ENCODE measurements at regions not wholly inside any gene's neighbourhood (a gene's known extent, or its start where the extent isn't known, plus 50 kb on each side); places are given as distances from the start of the nearest gene placed in this dataset.

GRCh38 chr5:28903643-28904042 is 1865.3 kb upstream of the CDH9 start:
- Mint-ChIP-seq H3K36me3 (ENCODE audit: low read depth) (no peaks in the 10 kb centered on the region), H3K4me3 (no peak overlapping the region), H3K27ac (no peak overlapping the region), H3K9me3 (peaks cover 35% of the 10 kb centered on the region), H3K27me3 (ENCODE audit: low read depth) (no peaks in the 10 kb centered on the region), H3K4me1 (ENCODE audit: low read depth) (no peaks in the 10 kb centered on the region)
- no peak for DNase-seq (ENCODE audit: low spot score)

- no peaks in the 10 kb centered on the region for H3K4me1 Mint-ChIP-seq (ENCODE audit: low read depth)
- H3K27me3 Mint-ChIP-seq (ENCODE audit: low read depth): no peaks in the 10 kb centered on the region
- no peak for DNase-seq (ENCODE audit: low spot score)
- H3K27ac Mint-ChIP-seq: no peak overlapping the region
- peaks cover 37% of the 10 kb centered on the region for H3K9me3 Mint-ChIP-seq
- H3K36me3 Mint-ChIP-seq (ENCODE audit: low read depth): no peaks in the 10 kb centered on the region
- no peak overlapping the region for H3K4me3 Mint-ChIP-seq
Observed at GRCh38 chr5:28896949-28897348, 1858.6 kb upstream of the CDH9 start.

- Mint-ChIP-seq H3K36me3 (ENCODE audit: low read depth) (no peaks in the 10 kb centered on the region), H3K27ac (no peak overlapping the region), H3K4me1 (ENCODE audit: low read depth) (no peaks in the 10 kb centered on the region), H3K27me3 (ENCODE audit: low read depth) (no peaks in the 10 kb centered on the region), H3K9me3 (peaks cover 52% of the 10 kb centered on the region), H3K4me3 (no peak overlapping the region)
- DNase-seq (ENCODE audit: low spot score): no peak
Observed at GRCh38 chr5:28880936-28881335, 1842.5 kb upstream of the CDH9 start.

GRCh38 chr5:28877050-28877449 is 1838.7 kb upstream of the CDH9 start:
- H3K9me3 Mint-ChIP-seq: peaks cover 47% of the 10 kb centered on the region
- H3K4me1 Mint-ChIP-seq (ENCODE audit: low read depth): no peaks in the 10 kb centered on the region
- DNase-seq (ENCODE audit: low spot score): no peak
- no peak overlapping the region for H3K4me3 Mint-ChIP-seq
- H3K27ac Mint-ChIP-seq: no peak overlapping the region
- H3K36me3 Mint-ChIP-seq (ENCODE audit: low read depth): no peaks in the 10 kb centered on the region
- no peaks in the 10 kb centered on the region for H3K27me3 Mint-ChIP-seq (ENCODE audit: low read depth)

GRCh38 chr5:28864006-28864405 is 1825.6 kb upstream of the CDH9 start:
- H3K36me3 Mint-ChIP-seq (ENCODE audit: low read depth): no peaks in the 10 kb centered on the region
- peaks cover 28% of the 10 kb centered on the region for H3K9me3 Mint-ChIP-seq
- H3K4me1 Mint-ChIP-seq (ENCODE audit: low read depth): no peaks in the 10 kb centered on the region
- no peak overlapping the region for H3K27ac Mint-ChIP-seq
- no peaks in the 10 kb centered on the region for H3K27me3 Mint-ChIP-seq (ENCODE audit: low read depth)
- no peak for DNase-seq (ENCODE audit: low spot score)
- no peak overlapping the region for H3K4me3 Mint-ChIP-seq

GRCh38 chr5:28862860-28863196 is 1824.4 kb upstream of the CDH9 start:
- H3K36me3 Mint-ChIP-seq (ENCODE audit: low read depth): no peaks in the 10 kb centered on the region
- H3K4me3 Mint-ChIP-seq: no peak overlapping the region
- H3K4me1 Mint-ChIP-seq (ENCODE audit: low read depth): no peaks in the 10 kb centered on the region
- no peak overlapping the region for H3K27ac Mint-ChIP-seq
- H3K9me3 Mint-ChIP-seq: peaks cover 36% of the 10 kb centered on the region
- no peak for DNase-seq (ENCODE audit: low spot score)
- H3K27me3 Mint-ChIP-seq (ENCODE audit: low read depth): no peaks in the 10 kb centered on the region

- no peak for DNase-seq (ENCODE audit: low spot score)
- Mint-ChIP-seq H3K4me3 (no peak overlapping the region), H3K9me3 (peaks cover 37% of the 10 kb centered on the region)
Observed at GRCh38 chr5:28862137-28862859, 1823.9 kb upstream of the CDH9 start.

GRCh38 chr5:28855626-28856025 is 1817.2 kb upstream of the CDH9 start:
- no peak for DNase-seq (ENCODE audit: low spot score)
- no peak overlapping the region for H3K27ac Mint-ChIP-seq
- peaks cover 43% of the 10 kb centered on the region for H3K9me3 Mint-ChIP-seq
- no peaks in the 10 kb centered on the region for H3K36me3 Mint-ChIP-seq (ENCODE audit: low read depth)
- H3K4me1 Mint-ChIP-seq (ENCODE audit: low read depth): no peaks in the 10 kb centered on the region
- no peak overlapping the region for H3K4me3 Mint-ChIP-seq
- H3K27me3 Mint-ChIP-seq (ENCODE audit: low read depth): no peaks in the 10 kb centered on the region

More at GRCh38 chr5:28862137-28862859, 1823.9 kb upstream of the CDH9 start:
- H3K27me3 Mint-ChIP-seq (ENCODE audit: low read depth): no peaks in the 10 kb centered on the region
- no peaks in the 10 kb centered on the region for H3K4me1 Mint-ChIP-seq (ENCODE audit: low read depth)
- H3K27ac Mint-ChIP-seq: no peak overlapping the region
- no peaks in the 10 kb centered on the region for H3K36me3 Mint-ChIP-seq (ENCODE audit: low read depth)

GRCh38 chr5:28850320-28850921 is 1812.0 kb upstream of the CDH9 start:
- DNase-seq (ENCODE audit: low spot score): no peak
- Mint-ChIP-seq H3K4me3 (no peak overlapping the region), H3K27ac (no peak overlapping the region), H3K36me3 (ENCODE audit: low read depth) (no peaks in the 10 kb centered on the region), H3K27me3 (ENCODE audit: low read depth) (no peaks in the 10 kb centered on the region), H3K4me1 (ENCODE audit: low read depth) (no peaks in the 10 kb centered on the region), H3K9me3 (peaks cover 30% of the 10 kb centered on the region)

GRCh38 chr5:28831042-28831441 is 1792.7 kb upstream of the CDH9 start:
- H3K9me3 Mint-ChIP-seq: peaks cover 41% of the 10 kb centered on the region
- no peak overlapping the region for H3K27ac Mint-ChIP-seq
- no peaks in the 10 kb centered on the region for H3K36me3 Mint-ChIP-seq (ENCODE audit: low read depth)

GRCh38 chr5:28823231-28823630 is 1784.8 kb upstream of the CDH9 start:
- H3K4me1 Mint-ChIP-seq (ENCODE audit: low read depth): no peaks in the 10 kb centered on the region
- H3K27ac Mint-ChIP-seq: no peak overlapping the region
- no peaks in the 10 kb centered on the region for H3K27me3 Mint-ChIP-seq (ENCODE audit: low read depth)
- no peaks in the 10 kb centered on the region for H3K36me3 Mint-ChIP-seq (ENCODE audit: low read depth)
- DNase-seq (ENCODE audit: low spot score): no peak
- peaks cover 28% of the 10 kb centered on the region for H3K9me3 Mint-ChIP-seq
- no peak overlapping the region for H3K4me3 Mint-ChIP-seq

More at GRCh38 chr5:28831042-28831441, 1792.7 kb upstream of the CDH9 start:
- no peaks in the 10 kb centered on the region for H3K27me3 Mint-ChIP-seq (ENCODE audit: low read depth)
- H3K4me3 Mint-ChIP-seq: no peak overlapping the region
- DNase-seq (ENCODE audit: low spot score): no peak
- no peaks in the 10 kb centered on the region for H3K4me1 Mint-ChIP-seq (ENCODE audit: low read depth)

GRCh38 chr5:28822071-28822470 is 1783.7 kb upstream of the CDH9 start:
- H3K4me3 Mint-ChIP-seq: no peak overlapping the region
- peaks cover 29% of the 10 kb centered on the region for H3K9me3 Mint-ChIP-seq
- H3K27ac Mint-ChIP-seq: no peak overlapping the region
- no peak for DNase-seq (ENCODE audit: low spot score)
- H3K4me1 Mint-ChIP-seq (ENCODE audit: low read depth): no peaks in the 10 kb centered on the region
- no peaks in the 10 kb centered on the region for H3K36me3 Mint-ChIP-seq (ENCODE audit: low read depth)
- no peaks in the 10 kb centered on the region for H3K27me3 Mint-ChIP-seq (ENCODE audit: low read depth)

GRCh38 chr5:28810751-28811136 is 1772.4 kb upstream of the CDH9 start:
- H3K9me3 Mint-ChIP-seq: peaks cover 18% of the 10 kb centered on the region
- no peak overlapping the region for H3K27ac Mint-ChIP-seq
- H3K4me1 Mint-ChIP-seq (ENCODE audit: low read depth): no peaks in the 10 kb centered on the region
- DNase-seq (ENCODE audit: low spot score): no peak
- no peaks in the 10 kb centered on the region for H3K36me3 Mint-ChIP-seq (ENCODE audit: low read depth)
- H3K27me3 Mint-ChIP-seq (ENCODE audit: low read depth): no peaks in the 10 kb centered on the region
- no peak overlapping the region for H3K4me3 Mint-ChIP-seq

GRCh38 chr5:28809811-28810750 is 1771.7 kb upstream of the CDH9 start:
- H3K4me1 Mint-ChIP-seq (ENCODE audit: low read depth): no peaks in the 10 kb centered on the region
- no peaks in the 10 kb centered on the region for H3K36me3 Mint-ChIP-seq (ENCODE audit: low read depth)
- H3K4me3 Mint-ChIP-seq: no peak overlapping the region
- no peaks in the 10 kb centered on the region for H3K27me3 Mint-ChIP-seq (ENCODE audit: low read depth)
- DNase-seq (ENCODE audit: low spot score): no peak
- H3K27ac Mint-ChIP-seq: no peak overlapping the region
- peaks cover 18% of the 10 kb centered on the region for H3K9me3 Mint-ChIP-seq
